ENCODE measurements at regions not wholly inside any gene's neighbourhood (a gene's known extent, or its start where the extent isn't known, plus 50 kb on each side); places are given as distances from the start of the nearest gene placed in this dataset.

GRCh38 chr12:13278249-13278787 is 81.8 kb downstream of the EMP1 start:
- Mint-ChIP-seq H3K27ac (no peak overlapping the region), H3K4me3 (no peak overlapping the region)

GRCh38 chr12:13277293-13277692 is 80.8 kb downstream of the EMP1 start:
- intact Hi-C loops (cut with micrococcal nuclease): loop anchor here (5.0 kb wide), 2 partner anchors 255 to 890 kb away; no protein-coding TSS in a partner anchor
- Mint-ChIP-seq H3K4me3 (no peak overlapping the region), H3K4me1 (peaks cover 3% of the 10 kb centered on the region), H3K9me3 (no peaks in the 10 kb centered on the region), H3K36me3 (ENCODE audit: low read depth) (no peaks in the 10 kb centered on the region), H3K27ac (no peak overlapping the region), H3K27me3 (peaks cover 34% of the 10 kb centered on the region)
- DNase-seq: no peak

More at GRCh38 chr12:13278249-13278787, 81.8 kb downstream of the EMP1 start:
- Mint-ChIP-seq H3K4me1 (peaks cover 3% of the 10 kb centered on the region), H3K27me3 (peaks cover 34% of the 10 kb centered on the region), H3K36me3 (ENCODE audit: low read depth) (no peaks in the 10 kb centered on the region), H3K9me3 (no peaks in the 10 kb centered on the region)
- intact Hi-C loops (cut with micrococcal nuclease): loop anchor here (5.0 kb wide), 2 partner anchors 254 to 889 kb away; no protein-coding TSS in a partner anchor
- DNase-seq: peak; percentile 87

- no peak for DNase-seq
- H3K36me3 Mint-ChIP-seq (ENCODE audit: low read depth): no peaks in the 10 kb centered on the region
- peaks cover 3% of the 10 kb centered on the region for H3K4me1 Mint-ChIP-seq
- no peak overlapping the region for H3K4me3 Mint-ChIP-seq
- H3K27ac Mint-ChIP-seq: no peak overlapping the region
- intact Hi-C loops (cut with micrococcal nuclease): loop anchor here (5.0 kb wide), 2 partner anchors 257 to 892 kb away; no protein-coding TSS in a partner anchor
- no peaks in the 10 kb centered on the region for H3K9me3 Mint-ChIP-seq
- H3K27me3 Mint-ChIP-seq: peaks cover 40% of the 10 kb centered on the region
These were observed 78.9 kb downstream of the EMP1 start for GRCh38 chr12:13275241-13276085.

GRCh38 chr12:13273850-13274249 is 77.3 kb downstream of the EMP1 start:
- Mint-ChIP-seq H3K27ac (no peak overlapping the region), H3K4me1 (peaks cover 3% of the 10 kb centered on the region), H3K9me3 (no peaks in the 10 kb centered on the region), H3K4me3 (no peak overlapping the region), H3K27me3 (peaks cover 35% of the 10 kb centered on the region), H3K36me3 (ENCODE audit: low read depth) (no peaks in the 10 kb centered on the region)
- intact Hi-C loops (cut with micrococcal nuclease): no loop called here
- DNase-seq: no peak

GRCh38 chr12:13273097-13273496 is 76.6 kb downstream of the EMP1 start:
- DNase-seq: no peak
- H3K27me3 Mint-ChIP-seq: peaks cover 33% of the 10 kb centered on the region
- H3K36me3 Mint-ChIP-seq (ENCODE audit: low read depth): no peaks in the 10 kb centered on the region
- H3K27ac Mint-ChIP-seq: no peak overlapping the region
- intact Hi-C loops (cut with micrococcal nuclease): no loop called here
- H3K4me1 Mint-ChIP-seq: peaks cover 1% of the 10 kb centered on the region
- no peak overlapping the region for H3K4me3 Mint-ChIP-seq
- H3K9me3 Mint-ChIP-seq: no peaks in the 10 kb centered on the region

GRCh38 chr12:13270817-13271216 is 74.3 kb downstream of the EMP1 start:
- Mint-ChIP-seq H3K9me3 (no peaks in the 10 kb centered on the region), H3K27ac (no peak overlapping the region), H3K4me3 (no peak overlapping the region), H3K27me3 (peaks cover 19% of the 10 kb centered on the region), H3K4me1 (no peaks in the 10 kb centered on the region), H3K36me3 (ENCODE audit: low read depth) (no peaks in the 10 kb centered on the region)
- no peak for DNase-seq
- intact Hi-C loops (cut with micrococcal nuclease): no loop called here

Data from activated CD4-positive, alpha-beta T cell treated with anti-CD3 and anti-CD28 coated beads, Interleukin-2, amount 10 ng/mL, durations not matched to agents 24 days and 14 days (primary cell).